Ecto neural progenitor cell (in vitro differentiated cells): ENCODE measurements at regions not wholly inside any gene's neighbourhood (a gene's known extent, or its start where the extent isn't known, plus 50 kb on each side); places are given as distances from the start of the nearest gene placed in this dataset.
A peak's percentile ranks its signal among the peaks of the same experiment; 100 is the strongest.

Experiments used
- DNase-seq: peaks from one replicate; pipeline ENCODE4 v3.0.0-alpha.2; 2018; ENCODE audit warnings: low spot score

- DNase-seq: no peak
These were observed 80.8 kb downstream of the S1PR1 start for GRCh38 chr1:101317590-101317989.

- no peak for DNase-seq
These were observed 86.7 kb downstream of the S1PR1 start for GRCh38 chr1:101323535-101323934.

- DNase-seq: no peak
These were observed 88.3 kb downstream of the S1PR1 start for GRCh38 chr1:101325144-101325543.

- DNase-seq: no peak
These were observed 93.8 kb downstream of the S1PR1 start for GRCh38 chr1:101330427-101331130.

GRCh38 chr1:101331794-101332193 lies 95.0 kb downstream of the S1PR1 start:
- DNase-seq: no peak

- no peak for DNase-seq
These were observed 95.8 kb downstream of the S1PR1 start for GRCh38 chr1:101332633-101333032.

- no peak for DNase-seq
These were observed 96.4 kb downstream of the S1PR1 start for GRCh38 chr1:101333186-101333585.

- DNase-seq: no peak
These were observed 101.1 kb downstream of the S1PR1 start for GRCh38 chr1:101337968-101338367.

- no peak for DNase-seq
These were observed 102.1 kb downstream of the S1PR1 start for GRCh38 chr1:101338714-101339430.

GRCh38 chr1:101344745-101345144 lies 107.9 kb downstream of the S1PR1 start:
- no peak for DNase-seq

- DNase-seq: no peak
These were observed 109.6 kb downstream of the S1PR1 start for GRCh38 chr1:101346419-101346818.

GRCh38 chr1:101356013-101356412 lies 119.2 kb downstream of the S1PR1 start:
- no peak for DNase-seq

- no peak for DNase-seq
These were observed 120.0 kb downstream of the S1PR1 start for GRCh38 chr1:101356604-101357443.

- DNase-seq: peak; percentile 70
These were observed 120.7 kb downstream of the S1PR1 start for GRCh38 chr1:101357444-101357986.

- no peak for DNase-seq
These were observed 123.7 kb downstream of the S1PR1 start for GRCh38 chr1:101360506-101360905.

- DNase-seq: no peak
These were observed 127.1 kb downstream of the S1PR1 start for GRCh38 chr1:101363891-101364318.

- no peak for DNase-seq
These were observed 127.7 kb downstream of the S1PR1 start for GRCh38 chr1:101364370-101365120.

- DNase-seq: no peak
These were observed 128.4 kb downstream of the S1PR1 start for GRCh38 chr1:101365186-101365585.

GRCh38 chr1:101365878-101366277 lies 129.1 kb downstream of the S1PR1 start:
- DNase-seq: no peak

- no peak for DNase-seq
These were observed 129.8 kb downstream of the S1PR1 start for GRCh38 chr1:101366513-101367215.

- no peak for DNase-seq
These were observed 130.8 kb downstream of the S1PR1 start for GRCh38 chr1:101367630-101368029.
